Fibroblast of villous mesenchyme (primary cell): ENCODE measurements at regions not wholly inside any gene's neighbourhood (a gene's known extent, or its start where the extent isn't known, plus 50 kb on each side); places are given as distances from the start of the nearest gene placed in this dataset.
"Not testable (repeated sequence)": the region's sequence is repeated elsewhere in the genome, so short reads cannot be mapped to it uniquely, and the experiment has no call there.

Experiments
- DNase-seq: peaks from one replicate; pipeline ENCODE4 v3.0.0-alpha.2; 2010; ENCODE audit warnings: low read depth
- H3K4me3 ChIP-seq: 2 replicates; pipeline ENCODE4 v1.5.1; 2011; ENCODE audit warnings: low read depth, mild to moderate bottlenecking, low read length
- CTCF ChIP-seq: IDR thresholded peaks from 2 replicates; pipeline ENCODE4 v1.5.1; 2012; ENCODE audit warnings: low read depth, mild to moderate bottlenecking, low read length; ENCODE audit not compliant: insufficient read depth

- TF ChIP-seq CTCF = no peak
- H3K4me3 ChIP-seq = no peak overlapping the region
- DNase-seq = no peak
Observed at GRCh38 chr1:14263671-14264070, 334.8 kb upstream of the KAZN start.

- no peak overlapping the region for H3K4me3 ChIP-seq
- no peak for TF ChIP-seq CTCF
- DNase-seq = no peak
Observed at GRCh38 chr1:14265495-14265894, 333.0 kb upstream of the KAZN start.

- no peak overlapping the region for H3K4me3 ChIP-seq
- no peak for DNase-seq
- TF ChIP-seq CTCF = no peak
Observed at GRCh38 chr1:14267991-14268390, 330.5 kb upstream of the KAZN start.

- no peak for TF ChIP-seq CTCF
- DNase-seq = no peak
- H3K4me3 ChIP-seq = no peak overlapping the region
Observed at GRCh38 chr1:14270821-14271220, 327.7 kb upstream of the KAZN start.

- no peak for DNase-seq
Observed at GRCh38 chr1:14273811-14274210, 324.7 kb upstream of the KAZN start.

GRCh38 chr1:14279891-14280290 lies 318.6 kb upstream of the KAZN start:
- not testable (repeated sequence) for DNase-seq, H3K4me3 ChIP-seq

More at GRCh38 chr1:14273811-14274210, 324.7 kb upstream of the KAZN start:
- no peak for TF ChIP-seq CTCF
- no peak overlapping the region for H3K4me3 ChIP-seq

GRCh38 chr1:14280909-14281308 lies 317.6 kb upstream of the KAZN start:
- no peak for TF ChIP-seq CTCF
- DNase-seq = no peak
- no peak overlapping the region for H3K4me3 ChIP-seq

GRCh38 chr1:14281412-14281811 lies 317.1 kb upstream of the KAZN start:
- no peak overlapping the region for H3K4me3 ChIP-seq
- DNase-seq = no peak
- no peak for TF ChIP-seq CTCF
